Mesodermal cell (in vitro differentiated cells): ENCODE measurements at regions not wholly inside any gene's neighbourhood (a gene's known extent, or its start where the extent isn't known, plus 50 kb on each side); places are given as distances from the start of the nearest gene placed in this dataset.

ENCODE experiments used
- H3K27ac ChIP-seq: 2 replicates; pipeline ENCODE4 v1.7.0; 2013; ENCODE audit warnings: mild to moderate bottlenecking, low read depth, low read length, moderate library complexity; ENCODE audit not compliant: severe bottlenecking
- H3K36me3 ChIP-seq: 2 replicates; pipeline ENCODE4 v1.7.1; 2013; ENCODE audit warnings: mild to moderate bottlenecking, low read length, moderate library complexity; ENCODE audit not compliant: control insufficient read depth, insufficient read depth
- H3K4me1 ChIP-seq: one replicate; pipeline ENCODE4 v1.7.1; 2013; ENCODE audit warnings: mild to moderate bottlenecking, low read length; ENCODE audit not compliant: insufficient read depth, control insufficient read depth, poor library complexity, severe bottlenecking
- H3K4me3 ChIP-seq: 2 replicates; pipeline ENCODE4 v1.7.0; 2013; ENCODE audit warnings: low read length, control low read depth, mild to moderate bottlenecking; ENCODE audit not compliant: insufficient read depth, poor library complexity, severe bottlenecking; ENCODE audit errors: extremely low read depth
- H3K9me3 ChIP-seq: 2 replicates; pipeline ENCODE4 v1.7.1; 2013; ENCODE audit warnings: mild to moderate bottlenecking, low read length, moderate library complexity; ENCODE audit not compliant: control insufficient read depth
- WGBS, 2 experiments: methylation state at CpG; one replicate each; pipeline ENCODE4 v1.1.5; 2013; ENCODE audit warnings: missing lambda C conversion rate in 2 of 2; ENCODE audit not compliant: insufficient coverage in 2 of 2; 5-methylcytosine and 5-hydroxymethylcytosine counted together

DNA sequence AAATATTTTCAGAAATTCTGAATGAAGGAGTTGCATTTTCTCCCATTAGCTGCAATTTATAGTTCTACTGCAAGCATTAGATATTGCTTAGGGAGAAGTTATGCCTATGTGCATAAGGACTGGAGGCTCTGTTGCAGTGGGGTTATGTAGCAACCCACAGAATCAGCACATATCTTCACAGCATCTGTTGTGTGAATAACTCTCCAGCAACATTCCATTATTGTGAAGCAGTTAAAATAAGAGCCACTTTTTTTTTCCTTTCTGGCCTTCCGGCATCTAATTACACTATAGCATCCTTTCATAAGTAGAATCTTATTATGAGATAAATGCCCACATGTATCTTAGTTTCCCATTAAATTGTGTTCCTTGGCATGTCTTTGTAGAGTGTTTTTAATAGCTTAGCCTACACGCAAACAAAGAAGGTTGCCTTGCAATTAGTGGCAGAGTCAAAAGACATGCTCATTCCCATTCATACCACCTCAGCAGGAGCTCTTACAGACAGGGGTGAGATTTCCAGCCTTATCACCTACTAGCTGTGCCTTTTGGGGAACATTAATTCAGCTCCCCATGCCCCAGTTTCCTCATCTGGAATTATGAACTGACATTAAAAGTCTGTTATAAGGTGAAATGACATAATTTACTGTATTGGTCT, 596.0 kb upstream of the GOT2 start:
- no peaks in the 10 kb centered on the region for H3K36me3 ChIP-seq
- WGBS, 2 experiments, result 33% methylated on average over 1 of the region's 2 CpGs; no CpG with 5 or more reads in 1 of the 2 experiments
- no peak overlapping the region for H3K27ac ChIP-seq
- no peak overlapping the region for H3K4me3 ChIP-seq
- no peaks in the 10 kb centered on the region for H3K4me1 ChIP-seq
- H3K9me3 ChIP-seq, result no peaks in the 10 kb centered on the region

DNA sequence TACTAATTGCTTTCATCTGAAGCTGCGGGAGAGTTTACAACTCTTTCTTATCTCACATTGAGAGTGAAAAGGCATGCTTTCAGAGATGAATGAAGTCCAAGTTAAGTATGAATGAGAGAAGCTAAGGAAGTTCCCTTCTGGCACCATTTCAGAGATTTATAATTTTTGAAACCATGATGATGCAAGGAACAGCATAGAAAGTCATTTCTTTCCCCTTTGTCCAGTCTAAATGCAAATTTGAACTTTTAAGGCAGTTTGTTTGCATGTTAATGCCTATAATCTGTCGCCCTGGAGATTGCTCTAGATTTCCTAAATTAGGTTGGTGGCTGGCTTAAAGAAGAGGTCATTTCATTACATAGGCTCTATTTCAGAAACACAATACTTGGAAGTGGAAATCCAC, 594.8 kb upstream of the GOT2 start:
- no peaks in the 10 kb centered on the region for H3K4me1 ChIP-seq
- no CpG with 5 or more reads among the region's 2 CpGs for WGBS, 2 experiments
- no peaks in the 10 kb centered on the region for H3K36me3 ChIP-seq
- H3K9me3 ChIP-seq, result no peaks in the 10 kb centered on the region
- H3K27ac ChIP-seq, result no peak overlapping the region
- no peak overlapping the region for H3K4me3 ChIP-seq

DNA sequence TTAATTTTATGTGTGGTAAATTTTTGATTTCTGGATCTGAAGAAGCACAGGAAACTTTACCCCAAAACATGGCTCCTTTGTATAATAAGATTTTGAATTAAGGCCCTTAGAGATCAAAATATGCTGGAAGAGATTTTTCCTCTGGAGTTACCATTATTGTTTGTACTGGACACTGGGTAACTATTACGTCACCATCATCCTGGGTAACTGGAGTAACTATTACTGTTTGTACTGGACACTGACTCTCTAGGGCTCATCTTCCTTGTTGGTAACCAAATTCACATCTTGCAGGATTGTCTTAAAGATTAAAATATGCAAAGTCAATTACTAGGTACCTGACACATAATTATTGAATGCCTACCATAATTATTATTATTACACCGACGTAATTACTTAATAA, 593.8 kb upstream of the GOT2 start:
- Histone ChIP-seq H3K4me3 (no peak overlapping the region), H3K9me3 (no peaks in the 10 kb centered on the region), H3K27ac (no peak overlapping the region), H3K4me1 (no peaks in the 10 kb centered on the region), H3K36me3 (no peaks in the 10 kb centered on the region)
- WGBS, 2 experiments, result 100% methylated on average over 1 of the region's 3 CpGs; no CpG with 5 or more reads in 1 of the 2 experiments

DNA sequence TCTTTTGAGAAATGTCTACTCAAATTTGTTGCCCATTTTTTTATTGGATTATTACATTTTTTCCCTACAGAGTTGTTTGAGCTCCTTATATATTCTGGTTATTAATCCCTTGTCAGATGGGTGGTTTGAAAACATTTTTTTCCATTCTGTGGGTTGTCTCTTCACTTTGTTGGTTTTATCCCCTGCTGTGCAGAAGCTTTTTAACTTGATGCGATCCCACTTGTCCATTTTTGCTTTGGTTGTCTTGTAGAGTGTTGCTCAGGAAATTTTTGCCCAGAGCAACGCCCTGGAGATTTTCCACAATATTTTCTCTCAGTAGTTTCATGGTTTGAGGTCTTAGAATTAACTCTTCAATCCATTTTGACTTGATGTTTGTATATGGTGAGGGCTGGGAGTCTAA, 592.8 kb upstream of the GOT2 start:
- Histone ChIP-seq H3K4me1 (no peaks in the 10 kb centered on the region), H3K9me3 (no peaks in the 10 kb centered on the region), H3K27ac (no peak overlapping the region), H3K36me3 (no peaks in the 10 kb centered on the region), H3K4me3 (no peak overlapping the region)
- no CpG with 5 or more reads among the region's 2 CpGs for WGBS, 2 experiments

DNA sequence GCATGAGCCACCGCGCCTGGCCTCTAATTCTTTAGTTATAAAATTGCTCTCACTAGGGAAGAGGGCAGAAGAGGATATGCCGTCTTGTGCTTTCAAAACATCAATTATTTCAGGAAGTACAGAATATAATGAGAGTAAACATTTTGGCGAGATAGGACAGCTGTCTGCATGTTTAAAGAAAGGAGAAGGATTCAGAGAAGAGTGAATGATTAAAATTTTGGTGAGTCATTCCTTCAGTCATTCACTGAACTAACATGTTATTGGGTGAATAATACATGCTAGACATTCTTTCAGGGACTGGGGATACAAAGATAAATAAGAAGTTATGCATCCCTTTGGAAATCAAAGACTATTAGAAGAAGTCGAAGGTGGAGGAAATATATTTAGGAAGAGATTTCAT, 590.3 kb upstream of the GOT2 start:
- Histone ChIP-seq H3K36me3 (no peaks in the 10 kb centered on the region), H3K4me1 (no peaks in the 10 kb centered on the region), H3K27ac (no peak overlapping the region), H3K4me3 (no peak overlapping the region), H3K9me3 (no peaks in the 10 kb centered on the region)
- WGBS, 2 experiments, result 90 to 96% methylated on average over 2 to 5 of the region's 5 CpGs

DNA sequence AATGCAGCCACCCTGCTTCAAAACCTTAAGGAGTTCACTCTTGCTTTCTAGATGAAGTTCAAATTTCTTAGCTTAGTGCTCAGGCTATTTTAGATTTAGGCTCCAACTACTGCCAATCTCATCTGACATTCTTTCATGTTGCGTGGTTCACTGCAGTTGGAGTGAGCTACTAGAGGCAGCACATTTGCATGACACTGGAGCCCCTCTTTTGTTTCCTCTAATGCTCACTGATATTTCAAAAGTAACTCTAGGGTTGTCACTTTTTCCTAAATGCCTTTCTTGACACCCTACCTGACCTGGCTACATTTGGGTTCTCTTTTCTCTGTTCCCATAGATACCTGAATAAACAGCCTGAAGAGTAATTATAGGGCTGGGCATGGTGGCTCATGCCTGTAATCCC, 586.5 kb upstream of the GOT2 start:
- Histone ChIP-seq H3K4me1 (no peaks in the 10 kb centered on the region), H3K9me3 (no peaks in the 10 kb centered on the region), H3K4me3 (no peak overlapping the region), H3K36me3 (no peaks in the 10 kb centered on the region), H3K27ac (no peak overlapping the region)
- WGBS, 2 experiments, result 67 to 88% methylated on average over 1 of the region's 1 CpG

DNA sequence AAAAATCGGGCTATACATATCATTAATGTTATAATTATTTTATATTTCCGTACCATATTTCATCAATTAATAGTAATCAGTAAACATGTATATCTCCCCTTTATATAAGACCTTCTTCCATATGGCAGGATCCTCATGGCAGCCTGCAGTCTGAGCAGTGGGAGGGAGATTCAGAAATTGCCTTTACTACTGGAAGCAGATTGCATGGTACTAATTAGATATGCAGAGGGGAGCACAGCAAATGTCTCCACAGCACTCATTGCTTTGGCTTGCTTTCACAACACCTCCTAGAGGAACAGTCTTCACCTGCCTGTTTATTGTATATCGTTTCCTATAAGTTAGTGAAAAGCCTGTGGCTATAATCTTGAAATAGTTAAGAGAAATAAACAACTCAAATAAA, 585.8 kb upstream of the GOT2 start:
- Histone ChIP-seq H3K27ac (no peak overlapping the region), H3K9me3 (no peaks in the 10 kb centered on the region), H3K36me3 (no peaks in the 10 kb centered on the region), H3K4me3 (no peak overlapping the region), H3K4me1 (no peaks in the 10 kb centered on the region)
- WGBS, 2 experiments, result no CpG with 5 or more reads among the region's 3 CpGs

- Histone ChIP-seq H3K9me3 (no peaks in the 10 kb centered on the region), H3K36me3 (no peaks in the 10 kb centered on the region), H3K4me3 (no peak overlapping the region), H3K27ac (no peak overlapping the region), H3K4me1 (no peaks in the 10 kb centered on the region)
- 88 to 95% methylated on average over 1 to 2 of the region's 4 CpGs for WGBS, 2 experiments
Measured at GRCh38 chr16:59305850-59306249, 571.7 kb upstream of the GOT2 start.

DNA sequence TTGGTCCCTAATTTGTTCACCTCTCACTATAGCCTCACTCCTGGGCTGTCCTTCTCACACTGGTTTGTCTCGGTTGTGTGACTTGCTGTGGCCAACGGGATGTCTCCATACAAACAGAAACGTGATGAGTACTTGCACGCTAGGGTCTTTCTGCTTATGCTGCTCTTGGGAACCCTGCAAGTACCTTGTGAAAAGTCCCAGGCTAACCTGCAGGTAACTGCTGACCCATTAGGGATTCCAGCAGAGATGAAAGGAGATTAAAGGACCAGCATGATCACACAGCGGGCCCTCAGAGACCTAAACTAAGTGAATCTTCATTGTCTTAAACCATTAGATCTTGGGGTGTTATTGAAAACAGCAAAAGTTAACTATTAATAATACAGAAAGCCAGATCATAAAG, 562.8 kb upstream of the GOT2 start:
- Histone ChIP-seq H3K36me3 (no peaks in the 10 kb centered on the region), H3K9me3 (no peaks in the 10 kb centered on the region), H3K4me3 (no peak overlapping the region), H3K4me1 (no peaks in the 10 kb centered on the region), H3K27ac (no peak overlapping the region)
- 49 to 70% methylated on average over 2 to 4 of the region's 5 CpGs for WGBS, 2 experiments

GRCh38 chr16:59295993-59296736, 562.0 kb upstream of the GOT2 start:
- H3K4me1 ChIP-seq, result no peaks in the 10 kb centered on the region
- no peaks in the 10 kb centered on the region for H3K9me3 ChIP-seq
- no peak overlapping the region for H3K4me3 ChIP-seq
- H3K36me3 ChIP-seq, result no peaks in the 10 kb centered on the region
- 15 to 64% methylated on average over 2 of the region's 5 CpGs for WGBS, 2 experiments
- no peak overlapping the region for H3K27ac ChIP-seq

DNA sequence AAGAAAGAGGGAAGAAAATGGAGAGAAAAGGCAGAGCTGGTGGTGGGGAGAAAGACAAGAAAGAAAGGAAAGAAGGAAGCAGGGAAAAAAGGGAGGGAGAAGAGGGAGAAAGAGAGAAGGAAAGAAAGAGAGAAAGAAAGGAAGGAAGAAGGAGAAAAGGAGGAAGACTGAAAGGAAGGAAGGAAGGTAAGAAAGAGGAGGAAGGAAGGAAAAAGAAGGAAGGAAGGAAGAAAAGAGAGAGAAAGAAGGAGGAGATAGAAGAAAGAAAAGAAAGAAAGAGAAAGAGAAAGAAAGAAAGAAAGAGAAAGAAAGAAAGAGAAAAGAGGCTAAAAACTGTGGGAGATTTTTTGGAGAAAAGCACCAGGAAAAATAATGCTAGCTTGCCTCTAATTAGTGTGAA, 561.4 kb upstream of the GOT2 start:
- no peaks in the 10 kb centered on the region for H3K9me3 ChIP-seq
- H3K4me1 ChIP-seq, result no peaks in the 10 kb centered on the region
- no peak overlapping the region for H3K27ac ChIP-seq
- H3K4me3 ChIP-seq, result no peak overlapping the region
- H3K36me3 ChIP-seq, result no peaks in the 10 kb centered on the region
